Stimulated activated naive CD8-positive, alpha-beta T cell treated with anti-CD3 and anti-CD28 coated beads, Interleukin-15, Interleukin-2, amounts not matched to agents 100 U/mL and 50 U/mL, for 24 hours (primary cell): ENCODE measurements at regions not wholly inside any gene's neighbourhood (a gene's known extent, or its start where the extent isn't known, plus 50 kb on each side); places are given as distances from the start of the nearest gene placed in this dataset.

ENCODE experiments used
- ATAC-seq: fragments of 150-1000 bp; cut with Tn5 transposase; one replicate; pipeline ENCODE4 v1.10.0; 2021
- DNase-seq: peaks from one replicate; pipeline ENCODE4 v3.0.0; 2021

GRCh38 chr13:64311948-64312347 lies 2896.3 kb upstream of the PCDH20 start:
- no peak for DNase-seq
- no peak for ATAC-seq

- DNase-seq (no peak), ATAC-seq (no peak)
These were observed 2895.5 kb upstream of the PCDH20 start for GRCh38 chr13:64311112-64311511.

GRCh38 chr13:64305246-64305645 lies 2889.6 kb upstream of the PCDH20 start:
- no peak for DNase-seq

GRCh38 chr13:64300239-64300638 lies 2884.6 kb upstream of the PCDH20 start:
- ATAC-seq = no peak

More at GRCh38 chr13:64305246-64305645, 2889.6 kb upstream of the PCDH20 start:
- no peak for ATAC-seq

GRCh38 chr13:64293923-64294322 lies 2878.3 kb upstream of the PCDH20 start:
- DNase-seq = no peak
- ATAC-seq = no peak

More at GRCh38 chr13:64300239-64300638, 2884.6 kb upstream of the PCDH20 start:
- DNase-seq = no peak

GRCh38 chr13:64289702-64290101 lies 2874.1 kb upstream of the PCDH20 start:
- no peak for ATAC-seq
- no peak for DNase-seq

GRCh38 chr13:64283926-64284325 lies 2868.3 kb upstream of the PCDH20 start:
- no peak for DNase-seq
- no peak for ATAC-seq

- DNase-seq (no peak), ATAC-seq (no peak)
These were observed 2862.8 kb upstream of the PCDH20 start for GRCh38 chr13:64278493-64278892.

- DNase-seq (no peak), ATAC-seq (no peak)
These were observed 2861.4 kb upstream of the PCDH20 start for GRCh38 chr13:64277097-64277496.

GRCh38 chr13:64276232-64276631 lies 2860.6 kb upstream of the PCDH20 start:
- ATAC-seq (no peak), DNase-seq (no peak)

GRCh38 chr13:64274481-64275217 lies 2859.0 kb upstream of the PCDH20 start:
- no peak for DNase-seq
- ATAC-seq = no peak

GRCh38 chr13:64273780-64274179 lies 2858.1 kb upstream of the PCDH20 start:
- no peak for ATAC-seq
- no peak for DNase-seq

GRCh38 chr13:64272681-64273080 lies 2857.0 kb upstream of the PCDH20 start:
- ATAC-seq = no peak
- no peak for DNase-seq

GRCh38 chr13:64266024-64266423 lies 2850.4 kb upstream of the PCDH20 start:
- DNase-seq (no peak), ATAC-seq (no peak)

GRCh38 chr13:64263285-64263684 lies 2847.6 kb upstream of the PCDH20 start:
- ATAC-seq = no peak
- no peak for DNase-seq

- ATAC-seq (no peak), DNase-seq (no peak)
These were observed 2841.1 kb upstream of the PCDH20 start for GRCh38 chr13:64256751-64257150.

- no peak for ATAC-seq
These were observed 2840.3 kb upstream of the PCDH20 start for GRCh38 chr13:64255988-64256387.

GRCh38 chr13:64248371-64249065 lies 2832.9 kb upstream of the PCDH20 start:
- DNase-seq = no peak
- ATAC-seq = no peak

More at GRCh38 chr13:64255988-64256387, 2840.3 kb upstream of the PCDH20 start:
- no peak for DNase-seq

- DNase-seq (no peak), ATAC-seq (no peak)
These were observed 2823.7 kb upstream of the PCDH20 start for GRCh38 chr13:64239372-64239771.

GRCh38 chr13:64234255-64234654 lies 2818.6 kb upstream of the PCDH20 start:
- ATAC-seq (no peak), DNase-seq (no peak)

- DNase-seq = no peak
- ATAC-seq = no peak
These were observed 2807.4 kb upstream of the PCDH20 start for GRCh38 chr13:64223016-64223415.

GRCh38 chr13:64206430-64207225 lies 2791.0 kb upstream of the PCDH20 start:
- DNase-seq (no peak), ATAC-seq (no peak)

- ATAC-seq = no peak
These were observed 2786.9 kb upstream of the PCDH20 start for GRCh38 chr13:64202517-64202916.

More at GRCh38 chr13:64202517-64202916, 2786.9 kb upstream of the PCDH20 start:
- DNase-seq = no peak
